Chondrocyte (in vitro differentiated cells): ENCODE measurements at regions not wholly inside any gene's neighbourhood (a gene's known extent, or its start where the extent isn't known, plus 50 kb on each side); places are given as distances from the start of the nearest gene placed in this dataset.

Experiments
- DNase-seq: peaks from one replicate; pipeline ENCODE4 v3.0.0; 2021; ENCODE audit warnings: mixed read lengths, low spot score
- H3K27ac Mint-ChIP-seq: one replicate; pipeline ENCODE4 v1.8.0; 2021; ENCODE audit warnings: mild to moderate bottlenecking, moderate library complexity, mixed read lengths; ENCODE audit not compliant: unreplicated experiment
- H3K27me3 Mint-ChIP-seq: 2 replicates; pipeline ENCODE4 v1.8.0; 2021; ENCODE audit warnings: low read depth, mixed read lengths
- H3K36me3 Mint-ChIP-seq: 2 replicates; pipeline ENCODE4 v1.8.0; 2021; ENCODE audit warnings: low read depth, mixed read lengths
- H3K4me1 Mint-ChIP-seq: 2 replicates; pipeline ENCODE4 v1.8.0; 2021; ENCODE audit warnings: low read depth, mild to moderate bottlenecking, mixed read lengths
- H3K4me3 Mint-ChIP-seq: one replicate; pipeline ENCODE4 v1.8.0; 2021; ENCODE audit warnings: mild to moderate bottlenecking, moderate library complexity, mixed read lengths; ENCODE audit not compliant: unreplicated experiment
- H3K9me3 Mint-ChIP-seq: 2 replicates; pipeline ENCODE4 v1.8.0; 2021; ENCODE audit warnings: low read depth, mixed read lengths
- CTCF ChIP-seq: fragments of 200-600 bp; sonication (generic); IDR thresholded peaks from 2 replicates; pipeline ENCODE4 v1.5.0; 2021; ENCODE audit warnings: antibody characterized with exemption, mild to moderate bottlenecking, moderate library complexity

GRCh38 chr10:59595593-59595992, 114.1 kb downstream of the SLC16A9 start:
- no peak for TF ChIP-seq CTCF
- peaks cover 13% of the 10 kb centered on the region for H3K27me3 Mint-ChIP-seq
- H3K9me3 Mint-ChIP-seq: no peaks in the 10 kb centered on the region
- no peak overlapping the region for H3K27ac Mint-ChIP-seq
- no peak overlapping the region for H3K4me3 Mint-ChIP-seq
- H3K4me1 Mint-ChIP-seq: no peaks in the 10 kb centered on the region
- DNase-seq: no peak
- H3K36me3 Mint-ChIP-seq: peaks cover 2% of the 10 kb centered on the region

- Mint-ChIP-seq H3K36me3 (peaks cover 2% of the 10 kb centered on the region), H3K27ac (no peak overlapping the region), H3K4me3 (no peak overlapping the region), H3K9me3 (no peaks in the 10 kb centered on the region), H3K4me1 (no peaks in the 10 kb centered on the region), H3K27me3 (peaks cover 12% of the 10 kb centered on the region)
- TF ChIP-seq CTCF: no peak
- no peak for DNase-seq
Observed at GRCh38 chr10:59593768-59594167, 115.9 kb downstream of the SLC16A9 start.

- Mint-ChIP-seq H3K27ac (no peak overlapping the region), H3K4me1 (no peaks in the 10 kb centered on the region), H3K4me3 (no peak overlapping the region), H3K27me3 (peaks cover 9% of the 10 kb centered on the region), H3K36me3 (peaks cover 2% of the 10 kb centered on the region), H3K9me3 (no peaks in the 10 kb centered on the region)
- TF ChIP-seq CTCF: no peak
- DNase-seq: no peak
Observed at GRCh38 chr10:59589796-59590195, 119.9 kb downstream of the SLC16A9 start.

DNA sequence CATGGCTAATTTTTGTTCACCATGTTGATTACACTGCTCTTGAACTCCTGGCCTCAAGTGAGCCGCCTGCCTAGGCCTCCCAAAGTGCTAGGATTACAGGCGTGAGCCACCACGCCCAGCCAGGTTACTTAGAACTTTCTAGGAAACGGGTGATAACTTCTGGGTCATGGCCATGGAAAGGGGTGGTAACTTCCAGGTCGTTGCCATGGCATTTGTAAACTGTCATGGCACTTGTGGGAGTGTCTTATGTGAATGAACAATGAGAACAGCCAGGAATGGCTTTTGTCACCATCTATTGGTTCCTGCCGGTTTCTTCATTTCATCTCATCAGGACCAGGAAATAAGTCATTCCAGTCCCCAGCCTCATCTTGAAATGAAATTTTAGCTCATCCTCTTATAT, 120.9 kb downstream of the SLC16A9 start:
- H3K4me1 Mint-ChIP-seq: no peaks in the 10 kb centered on the region
- H3K4me3 Mint-ChIP-seq: no peak overlapping the region
- no peak overlapping the region for H3K27ac Mint-ChIP-seq
- no peak for TF ChIP-seq CTCF
- DNase-seq: no peak
- peaks cover 6% of the 10 kb centered on the region for H3K27me3 Mint-ChIP-seq
- H3K9me3 Mint-ChIP-seq: no peaks in the 10 kb centered on the region
- H3K36me3 Mint-ChIP-seq: no peaks in the 10 kb centered on the region

DNA sequence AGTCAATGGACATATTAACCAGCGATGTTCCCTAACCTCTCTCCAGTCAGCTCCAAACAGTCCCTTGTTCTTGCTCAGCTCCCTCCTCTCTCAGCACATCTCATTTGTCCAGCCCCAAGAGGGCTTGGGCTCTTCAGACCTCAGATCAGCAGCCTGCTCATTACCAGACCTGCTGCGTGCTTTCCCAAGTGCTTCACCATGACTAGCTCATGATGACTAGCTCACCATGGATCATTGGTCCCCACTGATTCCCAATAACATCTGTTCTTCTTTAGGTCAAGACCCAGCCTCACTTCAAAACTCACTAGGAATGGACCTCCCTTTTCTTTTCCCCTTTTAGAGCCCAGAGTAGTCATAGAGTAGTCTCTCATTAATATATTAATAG, 121.9 kb downstream of the SLC16A9 start:
- no peak overlapping the region for H3K4me3 Mint-ChIP-seq
- H3K4me1 Mint-ChIP-seq: no peaks in the 10 kb centered on the region
- peaks cover 6% of the 10 kb centered on the region for H3K27me3 Mint-ChIP-seq
- DNase-seq: no peak
- no peaks in the 10 kb centered on the region for H3K9me3 Mint-ChIP-seq
- no peak for TF ChIP-seq CTCF
- H3K27ac Mint-ChIP-seq: no peak overlapping the region
- no peaks in the 10 kb centered on the region for H3K36me3 Mint-ChIP-seq
